Hippocampal formation (tissue), 2 donors: ENCODE measurements at regions not wholly inside any gene's neighbourhood (a gene's known extent, or its start where the extent isn't known, plus 50 kb on each side); places are given as distances from the start of the nearest gene placed in this dataset.

Experiments used
- DNase-seq, 2 donors: peaks; one replicate each; lab custom pipeline; 2025; lab: John Stamatoyannopoulos, UW

- no peak for DNase-seq
Measured at GRCh38 chr16:13864689-13865088, 55.3 kb upstream of the ERCC4 start.

GRCh38 chr16:13866073-13866472, 53.9 kb upstream of the ERCC4 start:
- no peak for DNase-seq
